ENCODE measurements at regions not wholly inside any gene's neighbourhood (a gene's known extent, or its start where the extent isn't known, plus 50 kb on each side); places are given as distances from the start of the nearest gene placed in this dataset.

GRCh38 chr3:7875925-7876324 is 625.7 kb upstream of the LMCD1 start:
- TF ChIP-seq EZH2 (IDR thresholded peaks at IDR 0.05; ENCODE audit: insufficient read depth, poor library complexity, severe bottlenecking) (no peak), EZH2phosphoT487 (IDR thresholded peaks at IDR 0.05; ENCODE audit: insufficient read depth, low read depth) (no peak)

All from GM23248 (cell line).